Endodermal cell (in vitro differentiated cells): ENCODE measurements at regions not wholly inside any gene's neighbourhood (a gene's known extent, or its start where the extent isn't known, plus 50 kb on each side); places are given as distances from the start of the nearest gene placed in this dataset.

ENCODE experiments used
- DNase-seq: peaks from one replicate; pipeline ENCODE4 v3.0.0-alpha.2; 2017
- H3K27ac ChIP-seq: 2 replicates; pipeline ENCODE4 v1.5.1; 2013; ENCODE audit warnings: mild to moderate bottlenecking, low read depth, low read length, moderate library complexity
- H3K27me3 ChIP-seq: 2 replicates; pipeline ENCODE4 v1.6.1; 2013; ENCODE audit warnings: mild to moderate bottlenecking, low read length, moderate library complexity; ENCODE audit not compliant: insufficient read depth, control insufficient read depth, poor library complexity, severe bottlenecking
- H3K36me3 ChIP-seq: 2 replicates; pipeline ENCODE4 v1.7.0; 2013; ENCODE audit warnings: mild to moderate bottlenecking, low read length, moderate library complexity; ENCODE audit not compliant: control insufficient read depth, insufficient read depth
- H3K4me1 ChIP-seq: one replicate; pipeline ENCODE4 v1.7.0; 2013; ENCODE audit warnings: low read length; ENCODE audit not compliant: control insufficient read depth, insufficient read depth
- H3K4me3 ChIP-seq: 2 replicates; pipeline ENCODE4 v1.5.1; 2013; ENCODE audit warnings: mild to moderate bottlenecking, low read length, moderate library complexity
- H3K9ac ChIP-seq: 2 replicates; pipeline ENCODE4 v1.6.1; 2013; ENCODE audit warnings: mild to moderate bottlenecking, low read length, moderate library complexity; ENCODE audit not compliant: poor library complexity, severe bottlenecking; ENCODE audit errors: extremely low read depth
- H3K9me3 ChIP-seq: 2 replicates; pipeline ENCODE4 v1.6.1; 2013; ENCODE audit warnings: mild to moderate bottlenecking, low read length, moderate library complexity; ENCODE audit not compliant: control insufficient read depth
- H3K27ac Mint-ChIP-seq: 2 replicates; pipeline ENCODE4 v1.8.0; 2020; ENCODE audit warnings: mixed read lengths
- H3K27me3 Mint-ChIP-seq: 2 replicates; pipeline ENCODE4 v1.8.0; 2021; ENCODE audit warnings: mild to moderate bottlenecking, mixed read lengths; ENCODE audit not compliant: insufficient read depth
- H3K36me3 Mint-ChIP-seq: 2 replicates; pipeline ENCODE4 v1.8.0; 2020; ENCODE audit warnings: low read depth, mixed read lengths
- H3K4me1 Mint-ChIP-seq: 2 replicates; pipeline ENCODE4 v1.8.0; 2020; ENCODE audit warnings: mixed read lengths
- H3K4me3 Mint-ChIP-seq: 2 replicates; pipeline ENCODE4 v1.8.0; 2020; ENCODE audit warnings: mild to moderate bottlenecking, moderate library complexity, mixed read lengths
- H3K9me3 Mint-ChIP-seq: 2 replicates; pipeline ENCODE4 v1.8.0; 2020; ENCODE audit warnings: mild to moderate bottlenecking, mixed read lengths
- WGBS, 2 experiments: methylation state at CpG; one replicate each; pipeline versions ENCODE4 v1.1.5 to v1.1.7; 2013; ENCODE audit warnings: missing lambda C conversion rate in 2 of 2, mixed read lengths in 1 of 2; ENCODE audit not compliant: insufficient coverage in 1 of 2, insufficient read length in 1 of 2; 5-methylcytosine and 5-hydroxymethylcytosine counted together
- TF ChIP-seq, protein P1 (sequence below): fragments of 200-600 bp; sonication (generic); conservative IDR thresholded peaks from 2 replicates; pipeline ENCODE4 v1.5.0; 2021; ENCODE audit warnings: antibody characterized with exemption, mild to moderate bottlenecking

DNA sequence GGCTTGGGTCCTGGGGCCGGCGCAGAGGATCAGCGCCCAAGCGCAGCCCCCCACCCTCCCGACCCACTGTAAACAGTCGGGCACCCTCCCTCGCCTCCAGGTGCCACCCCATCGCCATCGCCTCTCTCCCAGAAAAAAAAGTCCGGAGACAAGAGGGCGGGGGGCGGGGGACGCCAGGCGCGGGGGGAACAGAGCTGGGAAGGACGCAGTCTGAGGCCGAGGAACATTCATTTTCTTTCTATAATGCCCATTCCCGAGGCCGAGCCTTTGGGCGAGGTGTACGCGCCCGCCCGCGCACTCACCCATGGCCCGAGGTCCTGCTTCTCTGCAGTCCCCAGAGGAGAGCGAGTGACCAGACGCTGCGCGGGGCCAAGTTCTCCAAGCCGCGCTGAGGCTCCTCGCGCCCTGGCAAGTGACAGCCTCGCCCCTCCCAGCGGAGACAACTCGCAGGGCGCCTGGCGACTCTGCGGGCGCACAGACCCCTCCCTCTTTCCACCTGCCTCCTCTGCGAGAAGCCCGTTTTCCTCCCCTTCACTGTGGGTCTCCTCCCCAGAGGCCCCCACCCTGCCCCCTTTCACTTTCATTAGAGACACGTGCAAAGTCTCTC is 63.5 kb upstream of the WDR17 start:
- Histone ChIP-seq H3K27me3 (peaks cover 13% of the 10 kb centered on the region), H3K4me3 (peak overlapping the region; percentile 90), H3K27ac (no peak overlapping the region), H3K36me3 (no peaks in the 10 kb centered on the region), H3K4me1 (no peaks in the 10 kb centered on the region), H3K9me3 (no peaks in the 10 kb centered on the region), H3K9ac (peak overlapping the region; percentile 87)
- no peaks in the 10 kb centered on the region for H3K9me3 Mint-ChIP-seq
- peak; percentile 90 for DNase-seq
- H3K36me3 Mint-ChIP-seq = no peaks in the 10 kb centered on the region
- peak overlapping the region; percentile 77 for H3K4me3 Mint-ChIP-seq
- no peak overlapping the region for H3K27ac Mint-ChIP-seq
- peaks cover 24% of the 10 kb centered on the region for H3K4me1 Mint-ChIP-seq
- peaks cover 23% of the 10 kb centered on the region for H3K27me3 Mint-ChIP-seq
- WGBS, 2 experiments = 0% methylated on average over 16 to 44 of the region's 44 CpGs
- TF ChIP-seq, protein P1, sequence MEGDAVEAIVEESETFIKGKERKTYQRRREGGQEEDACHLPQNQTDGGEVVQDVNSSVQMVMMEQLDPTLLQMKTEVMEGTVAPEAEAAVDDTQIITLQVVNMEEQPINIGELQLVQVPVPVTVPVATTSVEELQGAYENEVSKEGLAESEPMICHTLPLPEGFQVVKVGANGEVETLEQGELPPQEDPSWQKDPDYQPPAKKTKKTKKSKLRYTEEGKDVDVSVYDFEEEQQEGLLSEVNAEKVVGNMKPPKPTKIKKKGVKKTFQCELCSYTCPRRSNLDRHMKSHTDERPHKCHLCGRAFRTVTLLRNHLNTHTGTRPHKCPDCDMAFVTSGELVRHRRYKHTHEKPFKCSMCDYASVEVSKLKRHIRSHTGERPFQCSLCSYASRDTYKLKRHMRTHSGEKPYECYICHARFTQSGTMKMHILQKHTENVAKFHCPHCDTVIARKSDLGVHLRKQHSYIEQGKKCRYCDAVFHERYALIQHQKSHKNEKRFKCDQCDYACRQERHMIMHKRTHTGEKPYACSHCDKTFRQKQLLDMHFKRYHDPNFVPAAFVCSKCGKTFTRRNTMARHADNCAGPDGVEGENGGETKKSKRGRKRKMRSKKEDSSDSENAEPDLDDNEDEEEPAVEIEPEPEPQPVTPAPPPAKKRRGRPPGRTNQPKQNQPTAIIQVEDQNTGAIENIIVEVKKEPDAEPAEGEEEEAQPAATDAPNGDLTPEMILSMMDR = no peak

DNA sequence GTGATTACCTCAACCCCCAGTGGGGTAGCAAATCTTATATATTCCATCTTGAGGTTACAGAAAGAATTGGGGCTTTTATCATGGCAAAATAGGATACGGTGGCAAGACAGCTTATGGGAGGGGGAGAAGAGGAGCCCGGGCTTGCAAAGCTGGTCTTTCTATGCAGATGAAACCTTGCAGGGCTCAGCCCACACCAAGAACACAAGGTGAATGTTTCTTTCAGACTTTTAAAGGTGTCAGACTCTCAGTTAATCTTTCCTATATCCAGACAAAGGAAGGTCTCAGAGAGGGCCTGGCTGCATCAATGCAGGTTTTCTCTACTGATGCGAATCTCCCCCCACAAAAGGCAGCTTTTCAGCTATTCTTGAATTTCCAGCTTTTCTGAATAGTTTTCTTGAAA is 59.9 kb upstream of the WDR17 start:
- no peak overlapping the region for H3K9ac ChIP-seq
- H3K4me1 ChIP-seq = no peaks in the 10 kb centered on the region
- peaks cover 13% of the 10 kb centered on the region for H3K27me3 ChIP-seq
- no peak overlapping the region for H3K4me3 ChIP-seq
- WGBS, 2 experiments = 40 to 60% methylated on average over 2 to 3 of the region's 3 CpGs
- H3K9me3 ChIP-seq = no peaks in the 10 kb centered on the region
- H3K4me3 Mint-ChIP-seq = no peak overlapping the region
- H3K27ac ChIP-seq = no peak overlapping the region
- H3K4me1 Mint-ChIP-seq = peaks cover 15% of the 10 kb centered on the region
- peak; percentile 68 for DNase-seq
- H3K27me3 Mint-ChIP-seq = peaks cover 23% of the 10 kb centered on the region
- TF ChIP-seq, protein P1 = no peak
- no peaks in the 10 kb centered on the region for H3K36me3 Mint-ChIP-seq
- H3K27ac Mint-ChIP-seq = peak overlapping the region; percentile 36
- H3K9me3 Mint-ChIP-seq = no peaks in the 10 kb centered on the region
- no peaks in the 10 kb centered on the region for H3K36me3 ChIP-seq

DNA sequence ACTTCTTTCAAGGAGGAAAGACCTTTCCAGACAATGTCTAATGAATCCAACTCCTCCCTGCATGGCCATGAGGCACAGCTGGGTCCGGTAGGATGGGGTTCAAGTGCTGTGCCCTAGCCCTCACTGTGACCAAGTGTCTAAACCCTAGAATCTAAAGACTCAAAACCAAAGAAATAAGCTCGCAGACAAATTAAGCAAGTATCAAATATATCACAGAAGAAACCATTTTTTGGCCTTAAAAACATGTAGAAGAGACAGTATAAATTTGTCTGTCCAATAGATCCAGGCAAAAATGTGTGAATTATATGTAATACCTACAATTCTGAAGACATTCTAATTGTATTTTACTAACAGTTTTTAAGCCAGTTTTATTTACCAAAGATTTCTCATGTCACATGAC is 56.4 kb upstream of the WDR17 start:
- no peak overlapping the region for H3K4me3 Mint-ChIP-seq

More for the DNA sequence above, 56.4 kb upstream of the WDR17 start:
- no peak overlapping the region for H3K9ac ChIP-seq
- TF ChIP-seq, protein P1 = no peak
- Mint-ChIP-seq H3K4me1 (peaks cover 13% of the 10 kb centered on the region), H3K36me3 (no peaks in the 10 kb centered on the region), H3K9me3 (no peaks in the 10 kb centered on the region), H3K27me3 (no peaks in the 10 kb centered on the region), H3K27ac (no peak overlapping the region)
- no peaks in the 10 kb centered on the region for H3K36me3 ChIP-seq
- H3K27ac ChIP-seq = no peak overlapping the region
- no peaks in the 10 kb centered on the region for H3K9me3 ChIP-seq
- WGBS, 2 experiments = 96 to 100% methylated on average over 1 to 2 of the region's 2 CpGs
- no peaks in the 10 kb centered on the region for H3K4me1 ChIP-seq
- no peaks in the 10 kb centered on the region for H3K27me3 ChIP-seq
- no peak for DNase-seq
- no peak overlapping the region for H3K4me3 ChIP-seq
